H1 (cell line): ENCODE measurements at regions not wholly inside any gene's neighbourhood (a gene's known extent, or its start where the extent isn't known, plus 50 kb on each side); places are given as distances from the start of the nearest gene placed in this dataset.

Experiments used
- POU5F1 ChIP-seq: IDR thresholded peaks from 2 replicates; pipeline ENCODE4 v1.6.1; 2011; ENCODE audit warnings: low read depth, mild to moderate bottlenecking, low read length, moderate library complexity

DNA sequence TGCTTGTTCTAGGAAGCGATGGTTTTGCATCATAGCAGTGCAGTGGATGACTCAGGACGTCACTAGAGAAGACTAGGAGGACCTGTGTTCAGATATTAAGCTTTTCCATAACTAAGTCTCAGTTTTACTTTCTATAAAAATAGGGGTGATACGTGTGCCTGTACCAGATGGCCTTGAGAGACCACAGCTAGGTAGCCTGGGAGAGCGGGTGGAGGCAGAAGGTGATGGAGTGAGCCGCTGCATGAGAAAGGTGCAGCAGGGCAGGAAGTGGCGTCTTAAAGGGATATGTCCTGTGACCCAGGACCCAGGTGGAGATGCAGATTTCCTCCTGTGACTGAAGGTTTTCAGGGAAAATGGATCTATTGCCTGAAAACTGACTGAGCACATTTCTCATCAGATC lies 304.9 kb downstream of the CDC14C start (continued):
- TF ChIP-seq POU5F1, result no peak
